ENCODE measurements at regions not wholly inside any gene's neighbourhood (a gene's known extent, or its start where the extent isn't known, plus 50 kb on each side); places are given as distances from the start of the nearest gene placed in this dataset.

GRCh38 chr5:171521679-171522078, 102.2 kb downstream of the FGF18 start (continued):
- TF ChIP-seq BCL3 (IDR thresholded peaks at IDR 0.05), result no peak
- no peak for TF ChIP-seq HES2 (IDR thresholded peaks at IDR 0.05)

DNA sequence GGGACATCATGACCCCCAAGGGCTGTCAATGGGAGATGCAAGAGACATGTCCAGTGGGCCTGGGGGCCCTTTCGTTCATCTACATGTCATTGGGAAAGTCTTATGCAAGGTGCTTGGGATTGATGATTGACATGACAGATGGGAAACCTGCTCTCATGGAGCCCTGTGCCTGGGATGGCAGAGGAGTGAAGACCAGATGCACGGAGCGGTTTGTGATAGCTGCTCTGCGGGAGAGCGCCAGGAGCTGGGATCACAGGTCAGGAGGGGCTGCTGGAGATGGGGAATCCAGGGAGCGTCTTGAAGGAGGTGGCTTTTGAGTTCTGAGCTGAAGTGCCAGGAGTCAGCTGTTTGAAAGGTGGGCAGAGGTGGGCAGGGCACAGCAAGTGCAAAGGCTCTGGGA, 104.3 kb downstream of the FGF18 start:
- no peak for ATAC-seq
- WGBS (ENCODE audit: missing lambda C conversion rate), result 78% methylated on average over 6 of the region's 6 CpGs
- Histone ChIP-seq H3K4me1 (peaks cover 26% of the 10 kb centered on the region), H3K9me3 (no peaks in the 10 kb centered on the region), H3K4me2 (no peak overlapping the region), H3K4me3 (no peak overlapping the region), H3K27ac (no peak overlapping the region)
- DNase-seq (ENCODE audit: low read depth in 1 of 2, low spot score in 1 of 2), result no peak
- FAIRE-seq, result no peak
- no peak for TF ChIP-seq CEBPB (IDR thresholded peaks at IDR 0.05)
- TF ChIP-seq JUN (IDR thresholded peaks at IDR 0.05), result no peak
- no peak for TF ChIP-seq EHMT2 (IDR thresholded peaks at IDR 0.05; ENCODE audit: low read depth)
- no peak for TF ChIP-seq HES2 (IDR thresholded peaks at IDR 0.05)
- no peak for TF ChIP-seq RCOR1 (IDR thresholded peaks at IDR 0.05; ENCODE audit: low read depth, low read length)
- no peak for TF ChIP-seq MAZ (IDR thresholded peaks at IDR 0.05; ENCODE audit: borderline replicate concordance, low read depth, low read length)
- no peak for TF ChIP-seq KDM1A (IDR thresholded peaks at IDR 0.05; ENCODE audit: low read depth)
- no peak for TF ChIP-seq MAX (IDR thresholded peaks at IDR 0.05)
- no peak for TF ChIP-seq PHF8 (IDR thresholded peaks at IDR 0.05; ENCODE audit: borderline replicate concordance, low read depth)
- TF ChIP-seq NPAS2 (CRISPR knock-in tag; IDR thresholded peaks at IDR 0.05; ENCODE audit: borderline replicate concordance), result no peak
- TF ChIP-seq CHD2 (IDR thresholded peaks at IDR 0.05; ENCODE audit: low read length, partially characterized antibody), result no peak
- no peak for TF ChIP-seq CTCF (IDR thresholded peaks at IDR 0.05)
- ChIA-PET POLR2A (no interaction called here), CTCF (interaction anchor here (1.0 kb wide), 1 partner anchor 40 kb away, joined by 3 read pairs; no protein-coding TSS in a partner anchor)

- 86% methylated on average over 14 of the region's 14 CpGs for WGBS (ENCODE audit: missing lambda C conversion rate)
- CTCF ChIA-PET, result interaction anchor here (1.0 to 1.4 kb wide), 2 partner anchors 40 to 41 kb away, joined by 3 read pairs; no protein-coding TSS in a partner anchor
- no peak for DNase-seq (ENCODE audit: low read depth in 1 of 2, low spot score in 1 of 2)
- no peaks in the 10 kb centered on the region for H3K9me3 ChIP-seq
- peaks cover 26% of the 10 kb centered on the region for H3K4me1 ChIP-seq
- no peak overlapping the region for H3K4me3 ChIP-seq
- no peak for FAIRE-seq
- no peak for ATAC-seq
- POLR2A ChIA-PET, result no interaction called here
- H3K27ac ChIP-seq, result 0 out of 6 replicates have a peak overlapping the region, but pooled peaks of 1 of the 2 experiments have one; percentile 31
- TF ChIP-seq FOSL2 (IDR thresholded peaks at IDR 0.05) (no peak), FOSL2 (CRISPR knock-in tag; IDR thresholded peaks at IDR 0.05) (no peak), SREBF2 (IDR thresholded peaks at IDR 0.05) (no peak)
- H3K4me2 ChIP-seq, result no peak overlapping the region
These were observed 105.0 kb downstream of the FGF18 start for GRCh38 chr5:171524466-171524865.

DNA sequence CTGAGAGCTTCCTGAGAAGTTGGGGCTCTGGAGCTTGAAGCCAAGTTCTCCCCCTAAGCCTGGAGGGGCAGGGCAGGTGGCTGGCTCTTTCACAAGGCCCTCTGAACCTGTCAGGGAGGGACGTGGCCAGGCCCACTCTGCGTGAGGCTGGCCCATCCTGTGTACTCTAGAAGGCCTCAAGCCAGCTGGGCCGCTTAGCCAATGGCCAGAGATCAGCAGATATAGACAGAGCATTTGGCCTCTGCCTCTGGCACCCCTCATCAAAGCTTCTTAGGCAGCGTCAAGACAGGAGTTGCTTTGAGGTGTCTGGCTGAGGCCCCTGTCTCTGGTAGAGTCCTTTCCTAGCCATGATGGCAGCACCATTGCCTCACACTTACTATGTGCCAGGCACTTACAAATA, 105.6 kb downstream of the FGF18 start:
- 52% methylated on average over 3 of the region's 4 CpGs for whole genome bisulfite sequencing (ENCODE audit: missing lambda C conversion rate)
- Histone ChIP-seq H3K4me1 (peaks cover 24% of the 10 kb centered on the region), H3K27ac (no peak overlapping the region), H3K4me2 (no peak overlapping the region), H3K4me3 (no peak overlapping the region), H3K9me3 (no peaks in the 10 kb centered on the region)
- ChIA-PET POLR2A (no interaction called here), CTCF (interaction anchor here (1.4 kb wide), 1 partner anchor 41 kb away, joined by 3 read pairs; no protein-coding TSS in a partner anchor)
- TF ChIP-seq MAZ (IDR thresholded peaks at IDR 0.05; ENCODE audit: borderline replicate concordance, low read depth, low read length) (no peak), ESRRA (IDR thresholded peaks at IDR 0.05; ENCODE audit: borderline replicate concordance, low read length) (no peak), HEYL (CRISPR knock-in tag; IDR thresholded peaks at IDR 0.05) (no peak), RFX5 (IDR thresholded peaks at IDR 0.05) (no peak), CBX8 (IDR thresholded peaks at IDR 0.05) (no peak), CHD4 (IDR thresholded peaks at IDR 0.05; ENCODE audit: borderline replicate concordance) (no peak), SMC3 (IDR thresholded peaks at IDR 0.05) (no peak), CHD2 (IDR thresholded peaks at IDR 0.05; ENCODE audit: low read length, partially characterized antibody) (no peak), ZNF302 (CRISPR knock-in tag; IDR thresholded peaks at IDR 0.05) (no peak), SREBF2 (IDR thresholded peaks at IDR 0.05) (no peak)
- TF ChIP-seq, protein P1, sequence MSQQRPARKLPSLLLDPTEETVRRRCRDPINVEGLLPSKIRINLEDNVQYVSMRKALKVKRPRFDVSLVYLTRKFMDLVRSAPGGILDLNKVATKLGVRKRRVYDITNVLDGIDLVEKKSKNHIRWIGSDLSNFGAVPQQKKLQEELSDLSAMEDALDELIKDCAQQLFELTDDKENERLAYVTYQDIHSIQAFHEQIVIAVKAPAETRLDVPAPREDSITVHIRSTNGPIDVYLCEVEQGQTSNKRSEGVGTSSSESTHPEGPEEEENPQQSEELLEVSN (IDR thresholded peaks at IDR 0.05; ENCODE audit: borderline replicate concordance, low read depth), result no peak
- ATAC-seq, result no peak
- no peak for DNase-seq (ENCODE audit: low read depth in 1 of 2, low spot score in 1 of 2)
- FAIRE-seq, result no peak
